ENCODE measurements at regions not wholly inside any gene's neighbourhood (a gene's known extent, or its start where the extent isn't known, plus 50 kb on each side); places are given as distances from the start of the nearest gene placed in this dataset.

GRCh38 chr2:129780316-129781270 lies 198.9 kb upstream of the RAB6C start:
- H3K4me2 ChIP-seq = no peak overlapping the region
- DNase-seq = no peak
- POLR2A ChIA-PET (ENCODE audit: unreplicated experiment) = no interaction called here
- no peaks in the 10 kb centered on the region for H3K79me2 ChIP-seq (ENCODE audit: low read depth)
- no peaks in the 10 kb centered on the region; the same call in 1 of the 2 replicates for H4K20me1 ChIP-seq (ENCODE audit: insufficient read depth)
- H3K4me3 ChIP-seq = no peak overlapping the region
- intact Hi-C loops (cut with micrococcal nuclease; ENCODE audit: unreplicated experiment) = no loop called here
- H2AFZ ChIP-seq = no peak overlapping the region
- H3F3A ChIP-seq (ENCODE audit: insufficient read depth, low read depth) = no peaks in the 10 kb centered on the region
- peaks cover 68% of the 10 kb centered on the region for H3K27me3 ChIP-seq (ENCODE audit: insufficient read depth, low read depth)
- H3K9me3 ChIP-seq (ENCODE audit: insufficient read depth, low read depth) = no peaks in the 10 kb centered on the region
- no peak for TF ChIP-seq CTCF (conservative IDR thresholded peaks at IDR 0.05)
- no peaks in the 10 kb centered on the region for H3K36me3 ChIP-seq (ENCODE audit: low read depth)
- H3K4me1 ChIP-seq (replicated peaks; ENCODE audit: insufficient read depth) = no peaks in the 10 kb centered on the region
- H3K9me2 ChIP-seq (ENCODE audit: insufficient read depth) = no peaks in the 10 kb centered on the region
- CTCF ChIA-PET = no interaction called here
- no peak overlapping the region for H3K27ac ChIP-seq
- no TSS peak for BruUV-seq (replicated peaks)

GRCh38 chr2:129781749-129782632 lies 197.5 kb upstream of the RAB6C start:
- H3K9me2 ChIP-seq (ENCODE audit: insufficient read depth) = no peaks in the 10 kb centered on the region
- H2AFZ ChIP-seq = no peak overlapping the region
- intact Hi-C loops (cut with micrococcal nuclease; ENCODE audit: unreplicated experiment) = no loop called here
- no peaks in the 10 kb centered on the region for H3K9me3 ChIP-seq (ENCODE audit: insufficient read depth, low read depth)
- H3K4me1 ChIP-seq (replicated peaks; ENCODE audit: insufficient read depth) = no peaks in the 10 kb centered on the region
- no peaks in the 10 kb centered on the region for H3F3A ChIP-seq (ENCODE audit: insufficient read depth, low read depth)
- no peaks in the 10 kb centered on the region for H3K79me2 ChIP-seq (ENCODE audit: low read depth)
- no peak for TF ChIP-seq CTCF (conservative IDR thresholded peaks at IDR 0.05)
- TF ChIP-seq EZH2 (IDR thresholded peaks at IDR 0.05; ENCODE audit: low read depth) = no peak
- no peak overlapping the region for H3K27ac ChIP-seq
- ChIA-PET POLR2A (ENCODE audit: unreplicated experiment) (no interaction called here), CTCF (no interaction called here)
- no peak overlapping the region for H3K4me2 ChIP-seq
- H4K20me1 ChIP-seq (ENCODE audit: insufficient read depth) = no peaks in the 10 kb centered on the region; the same call in 1 of the 2 replicates
- H3K36me3 ChIP-seq (ENCODE audit: low read depth) = no peaks in the 10 kb centered on the region
- H3K4me3 ChIP-seq = no peak overlapping the region
- no peak for DNase-seq
- peaks cover 76% of the 10 kb centered on the region for H3K27me3 ChIP-seq (ENCODE audit: insufficient read depth, low read depth)
- BruUV-seq (replicated peaks) = no TSS peak

GRCh38 chr2:129782633-129782990 lies 196.9 kb upstream of the RAB6C start:
- no peak overlapping the region for H2AFZ ChIP-seq
- H3K27ac ChIP-seq = no peak overlapping the region
- H3K9me2 ChIP-seq (ENCODE audit: insufficient read depth) = no peaks in the 10 kb centered on the region
- no peaks in the 10 kb centered on the region for H3F3A ChIP-seq (ENCODE audit: insufficient read depth, low read depth)
- no peaks in the 10 kb centered on the region for H3K9me3 ChIP-seq (ENCODE audit: insufficient read depth, low read depth)
- intact Hi-C loops (cut with micrococcal nuclease; ENCODE audit: unreplicated experiment) = no loop called here
- ChIA-PET CTCF (no interaction called here), POLR2A (ENCODE audit: unreplicated experiment) (no interaction called here)
- DNase-seq = no peak
- H3K79me2 ChIP-seq (ENCODE audit: low read depth) = no peaks in the 10 kb centered on the region
- no peaks in the 10 kb centered on the region for H3K4me1 ChIP-seq (replicated peaks; ENCODE audit: insufficient read depth)
- H3K4me2 ChIP-seq = no peak overlapping the region
- peaks cover 81% of the 10 kb centered on the region for H3K27me3 ChIP-seq (ENCODE audit: insufficient read depth, low read depth)
- BruUV-seq (replicated peaks) = no TSS peak
- no peak overlapping the region for H3K4me3 ChIP-seq
- H4K20me1 ChIP-seq (ENCODE audit: insufficient read depth) = no peaks in the 10 kb centered on the region
- H3K36me3 ChIP-seq (ENCODE audit: low read depth) = no peaks in the 10 kb centered on the region
- TF ChIP-seq EZH2 (IDR thresholded peaks at IDR 0.05; ENCODE audit: low read depth) (no peak), CTCF (conservative IDR thresholded peaks at IDR 0.05) (no peak)
